Trophoblast cell (in vitro differentiated cells and primary cell): ENCODE measurements at regions not wholly inside any gene's neighbourhood (a gene's known extent, or its start where the extent isn't known, plus 50 kb on each side); places are given as distances from the start of the nearest gene placed in this dataset.
"Not testable (repeated sequence)": the region's sequence is repeated elsewhere in the genome, so short reads cannot be mapped to it uniquely, and the experiment has no call there.

ENCODE experiments used
- DNase-seq, 2 donors: peaks; one replicate each; pipeline ENCODE4 v3.0.0-alpha.2; 2016
- H2AFZ ChIP-seq: 2 replicates; pipeline ENCODE4 v1.6.1; 2013; ENCODE audit warnings: low read length, moderate library complexity, mild to moderate bottlenecking; ENCODE audit not compliant: insufficient read depth, poor library complexity
- H2AK5ac ChIP-seq: 2 replicates; pipeline ENCODE4 v1.6.1; 2013; ENCODE audit warnings: mild to moderate bottlenecking, low read length
- H2BK120ac ChIP-seq: 2 replicates; pipeline ENCODE4 v1.6.1; 2013; ENCODE audit warnings: low read length, mild to moderate bottlenecking, moderate library complexity; ENCODE audit not compliant: insufficient read depth, poor library complexity
- H2BK12ac ChIP-seq: 2 replicates; pipeline ENCODE4 v1.6.1; 2013; ENCODE audit warnings: mild to moderate bottlenecking, low read length, moderate library complexity
- H2BK5ac ChIP-seq: 2 replicates; pipeline ENCODE4 v1.6.1; 2013; ENCODE audit warnings: low read length, low read depth, moderate library complexity, mild to moderate bottlenecking; ENCODE audit not compliant: poor library complexity
- H3K14ac ChIP-seq: 2 replicates; pipeline ENCODE4 v1.6.1; 2013; ENCODE audit warnings: mild to moderate bottlenecking, low read length
- H3K18ac ChIP-seq: 2 replicates; pipeline ENCODE4 v1.6.1; 2013; ENCODE audit warnings: mild to moderate bottlenecking, low read length
- H3K23ac ChIP-seq: 2 replicates; pipeline ENCODE4 v1.6.1; 2013; ENCODE audit warnings: low read length
- H3K27ac ChIP-seq: 2 replicates; pipeline ENCODE4 v1.5.1; 2013; ENCODE audit warnings: low read depth, mild to moderate bottlenecking, inconsistent platforms, low read length, moderate library complexity
- H3K27me3 ChIP-seq: 2 replicates; pipeline ENCODE4 v1.6.1; 2013; ENCODE audit warnings: inconsistent platforms, mild to moderate bottlenecking, low read length, moderate library complexity; ENCODE audit not compliant: insufficient read depth
- H3K36me3 ChIP-seq, 2 experiments: 1 replicate in 1 of 2; 2 replicates in 1 of 2; pipeline ENCODE4 v1.6.1; 2013; ENCODE audit warnings: low read length in 2 of 2, mild to moderate bottlenecking in 2 of 2, moderate library complexity in 1 of 2; ENCODE audit not compliant: insufficient read depth in 2 of 2, control insufficient read depth in 1 of 2
- H3K4ac ChIP-seq: 2 replicates; pipeline ENCODE4 v1.6.1; 2013; ENCODE audit warnings: low read depth, mild to moderate bottlenecking, low read length, moderate library complexity
- H3K4me1 ChIP-seq, 2 experiments: 1 replicate in 1 of 2; 2 replicates in 1 of 2; pipeline ENCODE4 v1.6.1; 2013; ENCODE audit warnings: low read length in 2 of 2, mild to moderate bottlenecking in 2 of 2, moderate library complexity in 1 of 2; ENCODE audit not compliant: insufficient read depth in 2 of 2, control insufficient read depth in 1 of 2
- H3K4me2 ChIP-seq: 2 replicates; pipeline ENCODE4 v1.6.1; 2013; ENCODE audit warnings: inconsistent platforms, mild to moderate bottlenecking, low read length, moderate library complexity
- H3K4me3 ChIP-seq: 2 replicates; pipeline ENCODE4 v1.5.1; 2013; ENCODE audit warnings: mild to moderate bottlenecking, low read depth, low read length, inconsistent platforms
- H3K79me1 ChIP-seq: one replicate; pipeline ENCODE4 v1.6.1; 2013; ENCODE audit warnings: low read length
- H3K79me2 ChIP-seq: 2 replicates; pipeline ENCODE4 v1.6.1; 2013; ENCODE audit warnings: low read length, mild to moderate bottlenecking; ENCODE audit not compliant: control insufficient read depth, insufficient read depth, poor library complexity
- H3K9ac ChIP-seq: 2 replicates; pipeline ENCODE4 v1.6.1; 2013; ENCODE audit warnings: mild to moderate bottlenecking, low read length
- H3K9me3 ChIP-seq: 2 replicates; pipeline ENCODE4 v1.6.1; 2013; ENCODE audit warnings: low read depth, mild to moderate bottlenecking, control low read depth, inconsistent platforms, low read length; ENCODE audit not compliant: insufficient read depth
- H4K12ac ChIP-seq: 2 replicates; pipeline ENCODE4 v1.6.1; 2013; ENCODE audit warnings: low read depth, mild to moderate bottlenecking, low read length, moderate library complexity
- H4K8ac ChIP-seq: 2 replicates; pipeline ENCODE4 v1.6.1; 2013; ENCODE audit warnings: low read depth, mild to moderate bottlenecking, low read length, moderate library complexity
- H4K91ac ChIP-seq: one replicate; pipeline ENCODE4 v1.6.1; 2013; ENCODE audit warnings: low read depth, mild to moderate bottlenecking, low read length, moderate library complexity
- WGBS: extraction: QIAGEN DNeasy Blood & Tissue Kit; methylation state at CpG from one replicate; pipeline ENCODE4 v1.1.7; 2013; ENCODE audit warnings: missing lambda C conversion rate; ENCODE audit not compliant: insufficient read length, insufficient coverage; ENCODE audit errors: extremely low coverage; 5-methylcytosine and 5-hydroxymethylcytosine counted together

GRCh38 chr7:32760755-32761154 is 130.8 kb downstream of the KBTBD2 start:
- not testable (repeated sequence) for H2BK120ac ChIP-seq, H3K4me3 ChIP-seq, DNase-seq, H2BK12ac ChIP-seq, H2BK5ac ChIP-seq, H3K9me3 ChIP-seq, H3K4me2 ChIP-seq, H4K8ac ChIP-seq, H3K9ac ChIP-seq, H4K12ac ChIP-seq, H3K36me3 ChIP-seq, H3K14ac ChIP-seq, H3K27ac ChIP-seq, H2AFZ ChIP-seq, H3K18ac ChIP-seq, H4K91ac ChIP-seq, H3K79me2 ChIP-seq, H2AK5ac ChIP-seq, H3K4ac ChIP-seq, H3K4me1 ChIP-seq, H3K23ac ChIP-seq, H3K79me1 ChIP-seq
- no CpG with 5 or more reads among the region's 5 CpGs for WGBS
- peaks cover 12% of the 10 kb centered on the region for H3K27me3 ChIP-seq

GRCh38 chr7:32759859-32760258 is 131.7 kb downstream of the KBTBD2 start:
- H3K27me3 ChIP-seq: peaks cover 12% of the 10 kb centered on the region
- no CpG with 5 or more reads among the region's 3 CpGs for WGBS

GRCh38 chr7:32753872-32754271 is 137.7 kb downstream of the KBTBD2 start:
- not testable (repeated sequence) for H2BK120ac ChIP-seq, H3K79me1 ChIP-seq, H3K9me3 ChIP-seq, H3K27ac ChIP-seq, H4K12ac ChIP-seq, H3K9ac ChIP-seq, H3K14ac ChIP-seq, DNase-seq, H3K4me2 ChIP-seq, H2AK5ac ChIP-seq, H3K23ac ChIP-seq, H3K36me3 ChIP-seq, H2AFZ ChIP-seq, H2BK5ac ChIP-seq, H3K18ac ChIP-seq, H3K27me3 ChIP-seq, H2BK12ac ChIP-seq, H3K4ac ChIP-seq, H4K91ac ChIP-seq, H3K4me3 ChIP-seq, H3K79me2 ChIP-seq, H3K4me1 ChIP-seq, H4K8ac ChIP-seq
- WGBS: no CpG with 5 or more reads among the region's 29 CpGs

More at GRCh38 chr7:32759859-32760258, 131.7 kb downstream of the KBTBD2 start:
- not testable (repeated sequence) for H3K4ac ChIP-seq, H4K12ac ChIP-seq, H3K9me3 ChIP-seq, H4K91ac ChIP-seq, H2BK12ac ChIP-seq, H3K27ac ChIP-seq, H2AFZ ChIP-seq, H3K14ac ChIP-seq, H2BK5ac ChIP-seq, H3K79me1 ChIP-seq, H3K79me2 ChIP-seq, H3K4me2 ChIP-seq, H2BK120ac ChIP-seq, H2AK5ac ChIP-seq, H4K8ac ChIP-seq, H3K36me3 ChIP-seq, H3K9ac ChIP-seq, H3K18ac ChIP-seq, DNase-seq, H3K4me3 ChIP-seq, H3K4me1 ChIP-seq, H3K23ac ChIP-seq

- not testable (repeated sequence) for H2BK5ac ChIP-seq, H3K4me3 ChIP-seq, H3K79me2 ChIP-seq, H3K9ac ChIP-seq, H3K36me3 ChIP-seq, H2AFZ ChIP-seq, H4K91ac ChIP-seq, H3K14ac ChIP-seq, H4K12ac ChIP-seq, H3K4me1 ChIP-seq, H3K27me3 ChIP-seq, H3K27ac ChIP-seq, H2BK120ac ChIP-seq, DNase-seq, H3K4ac ChIP-seq, H4K8ac ChIP-seq, H3K79me1 ChIP-seq, H3K23ac ChIP-seq, H3K9me3 ChIP-seq, H2AK5ac ChIP-seq, H3K4me2 ChIP-seq, H3K18ac ChIP-seq, H2BK12ac ChIP-seq
- no CpG with 5 or more reads among the region's 2 CpGs for WGBS
Measured at GRCh38 chr7:32748337-32748736, 143.2 kb downstream of the KBTBD2 start.
